OCI-LY3 (cell line): ENCODE measurements at regions not wholly inside any gene's neighbourhood (a gene's known extent, or its start where the extent isn't known, plus 50 kb on each side); places are given as distances from the start of the nearest gene placed in this dataset.
"Not testable (repeated sequence)": the region's sequence is repeated elsewhere in the genome, so short reads cannot be mapped to it uniquely, and the experiment has no call there.

ENCODE experiments used
- H2AFZ ChIP-seq: fragments of 200-600, 300-600 bp; shearing (Covaris generic); 2 replicates; pipeline ENCODE4 v1.6.0; 2014; ENCODE audit warnings: antibody characterized with exemption, low read depth, low read length
- H3K27ac ChIP-seq: fragments of 200-600, 300-600 bp; sonication (generic); 2 replicates; pipeline ENCODE4 v1.5.1; 2014; ENCODE audit warnings: mild to moderate bottlenecking, low read length, moderate library complexity, mixed read lengths
- H3K27me3 ChIP-seq: fragments of 200-600, 300-600 bp; sonication (generic); 2 replicates; pipeline ENCODE4 v1.6.1; 2014; ENCODE audit warnings: low read depth, low read length, mixed read lengths
- H3K36me3 ChIP-seq: fragments of 200-600, 300-600 bp; sonication (generic); replicated peaks from 2 replicates; pipeline ENCODE3; 2014; ENCODE audit warnings: low read depth, low read length, mixed read lengths
- H3K4me1 ChIP-seq: fragments of 300-600, 200-600 bp; sonication (generic); 2 replicates; pipeline ENCODE4 v1.6.1; 2014; ENCODE audit warnings: low read length, mixed read lengths
- H3K4me2 ChIP-seq: fragments of 200-600, 300-600 bp; sonication (generic); 2 replicates; pipeline ENCODE4 v1.6.1; 2014; ENCODE audit warnings: low read length, mixed read lengths
- H3K4me3 ChIP-seq: fragments of 300-600, 200-600 bp; sonication (generic); 2 replicates; pipeline ENCODE4 v1.5.1; 2014; ENCODE audit warnings: antibody characterized with exemption, mild to moderate bottlenecking, low read length, moderate library complexity
- H3K79me2 ChIP-seq: fragments of 300-600, 200-600 bp; shearing (Covaris generic); 2 replicates; pipeline ENCODE4 v1.6.1; 2014; ENCODE audit warnings: mild to moderate bottlenecking, low read length, mixed read lengths
- H3K9ac ChIP-seq: fragments of 300-600, 200-600 bp; shearing (Covaris generic); 2 replicates; pipeline ENCODE4 v1.6.0; 2014; ENCODE audit warnings: mild to moderate bottlenecking, low read length, moderate library complexity
- H3K9me3 ChIP-seq: fragments of 200-600, 300-600 bp; shearing (Covaris generic); 2 replicates; pipeline ENCODE4 v1.6.1; 2014; ENCODE audit warnings: low read length, mixed read lengths; ENCODE audit not compliant: insufficient read depth
- H4K20me1 ChIP-seq: fragments of 200-600, 300-600 bp; sonication (generic); 2 replicates; pipeline ENCODE4 v1.6.1; 2016; ENCODE audit warnings: low read length, mixed read lengths; ENCODE audit not compliant: insufficient read depth
- CTCF ChIP-seq: fragments of 200-600, 300-600 bp; sonication (generic); IDR thresholded peaks from 2 replicates; pipeline ENCODE4 v1.5.1; 2014; ENCODE audit warnings: antibody characterized with exemption, low read length, low read depth
- EZH2phosphoT487 ChIP-seq: fragments of 200-600 bp; shearing (Covaris generic); IDR thresholded peaks from 2 replicates; pipeline ENCODE4 v1.6.1; 2018; ENCODE audit warnings: antibody characterized with exemption, mixed run types, low read depth

GRCh38 chr6:169115632-169116031, 138.0 kb downstream of the THBS2 start:
- no peak overlapping the region for H3K9ac ChIP-seq
- peak overlapping the region; percentile 54 for H3K4me2 ChIP-seq
- H3K27ac ChIP-seq, result no peak overlapping the region
- H3K4me1 ChIP-seq, result peaks cover 46% of the 10 kb centered on the region
- peak overlapping the region; percentile 36; the same call in 1 of the 2 replicates for H3K4me3 ChIP-seq
- no peaks in the 10 kb centered on the region for H3K9me3 ChIP-seq
- no peaks in the 10 kb centered on the region for H3K27me3 ChIP-seq
- TF ChIP-seq CTCF, result no peak
- no peak for TF ChIP-seq EZH2phosphoT487
- H3K36me3 ChIP-seq, result no peaks in the 10 kb centered on the region
- H4K20me1 ChIP-seq, result no peaks in the 10 kb centered on the region
- no peak overlapping the region for H2AFZ ChIP-seq
- no peaks in the 10 kb centered on the region for H3K79me2 ChIP-seq

- H3K4me1 ChIP-seq, result peaks cover 46% of the 10 kb centered on the region
- not testable (repeated sequence) for H3K9me3 ChIP-seq, H3K9ac ChIP-seq, H3K27ac ChIP-seq, H3K4me2 ChIP-seq, H3K79me2 ChIP-seq, H3K36me3 ChIP-seq, H3K27me3 ChIP-seq, H3K4me3 ChIP-seq, H4K20me1 ChIP-seq, H2AFZ ChIP-seq
Measured at GRCh38 chr6:169114632-169115031, 139.0 kb downstream of the THBS2 start.

GRCh38 chr6:169112483-169113320, 140.9 kb downstream of the THBS2 start:
- TF ChIP-seq EZH2phosphoT487 (no peak), CTCF (no peak)

GRCh38 chr6:169111203-169111602, 142.4 kb downstream of the THBS2 start:
- no peaks in the 10 kb centered on the region for H4K20me1 ChIP-seq
- TF ChIP-seq CTCF, result no peak
- TF ChIP-seq EZH2phosphoT487, result no peak
- no peak overlapping the region for H3K4me2 ChIP-seq

More at GRCh38 chr6:169112483-169113320, 140.9 kb downstream of the THBS2 start:
- Histone ChIP-seq H3K27me3 (no peaks in the 10 kb centered on the region), H2AFZ (peak overlapping the region; percentile 74; the same call in 1 of the 2 replicates), H3K9ac (no peak overlapping the region; the same call in 1 of the 2 replicates), H3K4me1 (peaks cover 39% of the 10 kb centered on the region), H3K27ac (no peak overlapping the region), H3K9me3 (no peaks in the 10 kb centered on the region), H4K20me1 (no peaks in the 10 kb centered on the region), H3K79me2 (no peaks in the 10 kb centered on the region), H3K4me2 (peak overlapping the region; percentile 67), H3K36me3 (no peaks in the 10 kb centered on the region), H3K4me3 (peak overlapping the region; percentile 37)

More at GRCh38 chr6:169111203-169111602, 142.4 kb downstream of the THBS2 start:
- no peaks in the 10 kb centered on the region for H3K27me3 ChIP-seq
- no peak overlapping the region for H3K4me3 ChIP-seq
- H2AFZ ChIP-seq, result no peak overlapping the region
- H3K79me2 ChIP-seq, result no peaks in the 10 kb centered on the region
- no peak overlapping the region for H3K27ac ChIP-seq
- peaks cover 27% of the 10 kb centered on the region for H3K4me1 ChIP-seq
- no peaks in the 10 kb centered on the region for H3K36me3 ChIP-seq
- H3K9me3 ChIP-seq, result no peaks in the 10 kb centered on the region
- H3K9ac ChIP-seq, result no peak overlapping the region
